IMR-90 (cell line): ENCODE measurements at regions not wholly inside any gene's neighbourhood (a gene's known extent, or its start where the extent isn't known, plus 50 kb on each side); places are given as distances from the start of the nearest gene placed in this dataset.

Source experiments
- ATAC-seq: fragments of 200-7000 bp; cut with Tn5 transposase; 2 replicates; pipeline ENCODE4 v1.9.1; 2020; ENCODE audit warnings: low read depth, mild to moderate bottlenecking, moderate library complexity
- BruUV-seq: library from RNA; stranded (reverse); fragments of 400-500 nt; replicated peaks from 2 replicates; lab custom pipeline; 2021; lab: Mats Ljungman, UMichigan
- CTCF ChIA-PET: fragments of 300-600 bp; formaldehyde crosslinking; extraction: SDS; loops from one replicate; lab custom pipeline; 2021; ENCODE audit warnings: antibody characterized with exemption; lab: Yijun Ruan, JAX
- POLR2A ChIA-PET: fragments of 300-600 bp; sonication (Branson Sonifier 250); formaldehyde crosslinking; loops from one replicate; lab custom pipeline; 2022; ENCODE audit warnings: antibody characterized with exemption; ENCODE audit not compliant: unreplicated experiment; lab: Charles Lee
- DNase-seq: peaks from one replicate; pipeline ENCODE4 v3.0.0; 2013
- H2AFZ ChIP-seq: replicated peaks from 2 replicates; pipeline ENCODE3; 2013; ENCODE audit warnings: low read length, mild to moderate bottlenecking; ENCODE audit not compliant: poor library complexity
- H2AK5ac ChIP-seq: 2 replicates; pipeline ENCODE4 v1.6.1; 2013; ENCODE audit warnings: low read depth, low read length, inconsistent platforms
- H2AK9ac ChIP-seq: replicated peaks from 2 replicates; pipeline ENCODE3; 2013; ENCODE audit warnings: mild to moderate bottlenecking, low read depth, low read length, moderate library complexity; ENCODE audit not compliant: poor library complexity
- H2BK120ac ChIP-seq: 2 replicates; pipeline ENCODE4 v1.6.1; 2013; ENCODE audit warnings: low read depth, low read length, inconsistent platforms
- H2BK15ac ChIP-seq: 3 replicates; pipeline ENCODE4 v1.6.1; 2013; ENCODE audit warnings: low read depth, low read length, inconsistent platforms
- H2BK20ac ChIP-seq: 2 replicates; pipeline ENCODE4 v1.6.1; 2013; ENCODE audit warnings: low read depth, mild to moderate bottlenecking, inconsistent platforms, low read length, moderate library complexity
- H2BK5ac ChIP-seq: 2 replicates; pipeline ENCODE4 v1.6.1; 2013; ENCODE audit warnings: mild to moderate bottlenecking, low read depth, low read length, inconsistent platforms; ENCODE audit not compliant: poor library complexity, severe bottlenecking
- H3K14ac ChIP-seq: replicated peaks from 2 replicates; pipeline ENCODE4 v1.6.1; 2013; ENCODE audit warnings: low read depth, low read length, inconsistent platforms
- H3K18ac ChIP-seq: 2 replicates; pipeline ENCODE4 v1.6.1; 2013; ENCODE audit warnings: low read depth, low read length, control low read depth
- H3K23ac ChIP-seq: 2 replicates; pipeline ENCODE4 v1.6.1; 2013; ENCODE audit warnings: low read depth, low read length, inconsistent platforms
- H3K27ac ChIP-seq: 2 replicates; pipeline ENCODE4 v1.5.1; 2013; ENCODE audit warnings: mild to moderate bottlenecking, control low read depth, low read length; ENCODE audit not compliant: insufficient read depth
- H3K27me3 ChIP-seq: 2 replicates; pipeline ENCODE4 v1.6.1; 2013; ENCODE audit warnings: low read length; ENCODE audit not compliant: control insufficient read depth, insufficient read depth
- H3K36me3 ChIP-seq: 2 replicates; pipeline ENCODE4 v1.6.1; 2013; ENCODE audit warnings: low read length, mixed read lengths; ENCODE audit not compliant: control insufficient read depth, insufficient read depth
- H3K4ac ChIP-seq: 2 replicates; pipeline ENCODE4 v1.6.1; 2013; ENCODE audit warnings: low read depth, low read length, inconsistent platforms
- H3K4me1 ChIP-seq: 2 replicates; pipeline ENCODE4 v1.6.1; 2013; ENCODE audit warnings: low read length, mixed read lengths; ENCODE audit not compliant: control insufficient read depth, insufficient read depth
- H3K4me2 ChIP-seq: 2 replicates; pipeline ENCODE4 v1.6.1; 2013; ENCODE audit warnings: low read depth, mild to moderate bottlenecking, control low read depth, low read length, moderate library complexity
- H3K4me3 ChIP-seq: 2 replicates; pipeline ENCODE4 v1.5.1; 2013; ENCODE audit warnings: low read depth, mild to moderate bottlenecking, control low read depth, low read length, moderate library complexity; ENCODE audit not compliant: insufficient read depth
- H3K56ac ChIP-seq: 2 replicates; pipeline ENCODE4 v1.6.1; 2013; ENCODE audit warnings: low read length, inconsistent platforms; ENCODE audit not compliant: insufficient read depth; ENCODE audit errors: extremely low read depth
- H3K79me1 ChIP-seq, 2 experiments: 2 replicates each; pipeline ENCODE4 v1.6.1; 2013; ENCODE audit warnings: low read length in 2 of 2, inconsistent platforms in 1 of 2, low read depth in 1 of 2
- H3K9ac ChIP-seq: 2 replicates; pipeline ENCODE4 v1.6.1; 2013; ENCODE audit warnings: low read depth, low read length, control low read depth
- H3K9me1 ChIP-seq: 2 replicates; pipeline ENCODE4 v1.6.1; 2013; ENCODE audit warnings: low read length, inconsistent platforms; ENCODE audit not compliant: insufficient read depth
- H3K9me3 ChIP-seq: 2 replicates; pipeline ENCODE4 v1.6.1; 2013; ENCODE audit warnings: low read length; ENCODE audit not compliant: control insufficient read depth, insufficient read depth
- H4K20me1 ChIP-seq: 2 replicates; pipeline ENCODE4 v1.6.1; 2013; ENCODE audit warnings: low read length, inconsistent platforms; ENCODE audit not compliant: insufficient read depth
- H4K5ac ChIP-seq: 2 replicates; pipeline ENCODE4 v1.6.1; 2013; ENCODE audit warnings: mild to moderate bottlenecking, low read depth, low read length, control low read depth
- H4K8ac ChIP-seq, 2 experiments: 2 replicates each; pipeline ENCODE4 v1.6.1; 2013; ENCODE audit warnings: low read depth in 2 of 2, low read length in 2 of 2, control low read depth in 1 of 2, inconsistent platforms in 1 of 2
- H4K91ac ChIP-seq: 2 replicates; pipeline ENCODE4 v1.6.1; 2013; ENCODE audit warnings: low read depth, low read length, inconsistent platforms; ENCODE audit not compliant: insufficient read depth
- BHLHE40 ChIP-seq: fragments of 150-350 bp; IDR thresholded peaks from 2 replicates; pipeline ENCODE4 v1.6.1; 2016; ENCODE audit warnings: mild to moderate bottlenecking, low read depth, low read length
- CEBPB ChIP-seq: IDR thresholded peaks from 2 replicates; pipeline ENCODE4 v1.6.1; 2012; ENCODE audit warnings: low read depth, low read length, improper control_type of control experiment
- CHD1 ChIP-seq: IDR thresholded peaks from 2 replicates; pipeline ENCODE4 v1.6.1; 2012; ENCODE audit warnings: low read depth, low read length, improper control_type of control experiment
- FOS ChIP-seq: fragments of 150-350 bp; IDR thresholded peaks from 2 replicates; pipeline ENCODE4 v1.6.1; 2016; ENCODE audit warnings: low read depth, low read length
- MAFK ChIP-seq: IDR thresholded peaks from 2 replicates; pipeline ENCODE4 v1.6.1; 2012; ENCODE audit warnings: low read depth, low read length, improper control_type of control experiment
- MAZ ChIP-seq: IDR thresholded peaks from 2 replicates; pipeline ENCODE4 v1.6.1; 2012; ENCODE audit warnings: low read depth, mild to moderate bottlenecking, low read length, improper control_type of control experiment, moderate library complexity, borderline replicate concordance
- MXI1 ChIP-seq: IDR thresholded peaks from 2 replicates; pipeline ENCODE4 v1.6.1; 2012; ENCODE audit warnings: low read depth, mild to moderate bottlenecking, low read length, moderate library complexity, borderline replicate concordance
- NFE2L2 ChIP-seq: fragments of 150-350 bp; IDR thresholded peaks from 2 replicates; pipeline ENCODE4 v1.6.1; 2016; ENCODE audit warnings: low read depth, mild to moderate bottlenecking, low read length
- POLR2A ChIP-seq: IDR thresholded peaks from 2 replicates; pipeline ENCODE4 v1.6.1; 2012; ENCODE audit warnings: mild to moderate bottlenecking, low read depth, low read length
- RAD21 ChIP-seq: IDR thresholded peaks from 2 replicates; pipeline ENCODE4 v1.6.1; 2012; ENCODE audit warnings: low read length, improper control_type of control experiment
- RCOR1 ChIP-seq: IDR thresholded peaks from 2 replicates; pipeline ENCODE4 v1.6.1; 2012; ENCODE audit warnings: mild to moderate bottlenecking, low read length, improper control_type of control experiment; ENCODE audit not compliant: insufficient replicate concordance
- RFX5 ChIP-seq: IDR thresholded peaks from 2 replicates; pipeline ENCODE4 v1.8.0; 2012; ENCODE audit warnings: low read depth, mild to moderate bottlenecking, low read length, moderate library complexity
- SMC3 ChIP-seq: fragments of 150-350 bp; IDR thresholded peaks from 2 replicates; pipeline ENCODE4 v1.6.1; 2016; ENCODE audit warnings: low read depth, mild to moderate bottlenecking, antibody characterized with exemption, low read length, moderate library complexity
- WGBS, 2 experiments: methylation state at CpG; one replicate each; pipeline versions ENCODE4 v1.1.5 to v1.1.7; 2013; ENCODE audit warnings: missing lambda C conversion rate in 2 of 2; ENCODE audit not compliant: insufficient read length in 1 of 2; ENCODE audit errors: extremely low coverage in 2 of 2; 5-methylcytosine and 5-hydroxymethylcytosine counted together
- dilution Hi-C: fragments of 300-500 bp; cut with HindIII; formaldehyde crosslinking; loops from one replicate; pipeline ENCODE4 v1.14.3; 2018; ENCODE audit warnings: low sequenced_read_pairs; ENCODE audit not compliant: unreplicated experiment
- in situ Hi-C: fragments of 300-500 bp; cut with MboI; formaldehyde crosslinking; loops from 3 replicates; pipeline ENCODE4 v1.14.3; 2019; ENCODE audit warnings: low sequenced_read_pairs, inconsistent platforms, mixed read lengths
- intact Hi-C: fragments of 100-400 bp; cut with micrococcal nuclease; formaldehyde crosslinking; loops from 2 replicates; pipeline ENCODE4 v1.10.0; 2022
- TF ChIP-seq, protein P1 (sequence below): fragments of 150-350 bp; IDR thresholded peaks from 2 replicates; pipeline ENCODE4 v1.6.1; 2017; ENCODE audit warnings: mild to moderate bottlenecking, antibody characterized with exemption, low read length, low read depth
- TF ChIP-seq, protein P2 (sequence below): fragments of 150-350 bp; IDR thresholded peaks from 2 replicates; pipeline ENCODE4 v1.6.1; 2016; ENCODE audit warnings: low read depth, mild to moderate bottlenecking, low read length, moderate library complexity, borderline replicate concordance
- TF ChIP-seq, protein P3 (sequence below): conservative IDR thresholded peaks from 2 replicates; pipeline ENCODE4 v1.5.1; 2012; ENCODE audit warnings: mild to moderate bottlenecking, low read depth, low read length, improper control_type of control experiment

DNA sequence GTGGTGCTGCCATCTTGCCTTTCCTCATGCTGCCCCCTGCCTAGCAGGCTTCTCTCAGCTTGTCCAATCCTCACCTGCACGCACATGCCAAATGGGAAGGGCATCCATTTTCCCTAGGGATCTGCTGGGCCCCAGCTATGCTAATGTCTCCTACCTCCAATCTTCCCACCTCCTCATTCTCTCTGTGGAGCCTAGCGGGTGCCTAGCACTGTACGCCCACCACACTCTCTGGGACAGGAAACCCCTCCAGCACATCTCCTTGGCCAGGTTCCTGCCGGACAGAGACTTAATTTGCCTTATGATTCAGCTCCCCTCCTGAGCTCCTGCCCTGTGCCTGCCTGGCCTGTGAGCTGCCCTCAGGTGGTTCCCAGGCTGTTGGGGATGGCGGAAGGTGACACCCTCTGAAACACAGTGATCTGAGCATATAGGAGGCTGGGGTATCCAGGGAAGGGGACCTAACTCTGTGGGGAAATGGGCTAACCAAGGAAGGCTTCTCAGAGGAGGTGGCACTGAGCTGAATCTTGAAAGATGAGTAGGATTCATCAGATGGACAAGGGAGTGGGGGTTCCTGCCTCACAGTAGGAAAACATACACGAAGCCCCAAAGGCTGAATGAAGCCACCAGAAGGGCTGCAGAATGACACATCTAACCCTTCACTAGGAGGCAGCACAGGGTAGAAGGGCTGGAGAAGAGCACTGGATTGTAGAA lies 79.2 kb upstream of the WNT11 start:
- Histone ChIP-seq H3K18ac (no peak overlapping the region), H3K4me3 (no peak overlapping the region), H3K9me3 (no peaks in the 10 kb centered on the region), H2AK9ac (no peak overlapping the region), H2BK5ac (no peak overlapping the region), H4K91ac (no peak overlapping the region), H2BK120ac (no peak overlapping the region), H3K36me3 (no peaks in the 10 kb centered on the region), H4K8ac (no peak overlapping the region), H3K9ac (no peak overlapping the region), H3K79me1 (no peaks in the 10 kb centered on the region), H3K9me1 (no peaks in the 10 kb centered on the region), H4K20me1 (no peaks in the 10 kb centered on the region), H3K4me2 (no peak overlapping the region), H2BK15ac (no peak overlapping the region), H3K23ac (no peak overlapping the region), H3K14ac (no peak overlapping the region), H3K56ac (no peak overlapping the region), H3K4me1 (no peaks in the 10 kb centered on the region), H4K5ac (no peak overlapping the region), H3K4ac (no peak overlapping the region), H2AK5ac (no peak overlapping the region), H2AFZ (no peak overlapping the region), H2BK20ac (no peak overlapping the region), H3K27me3 (peaks cover 71% of the 10 kb centered on the region), H3K27ac (no peak overlapping the region)
- in situ Hi-C loops, result no loop called here
- dilution Hi-C loops, result no loop called here
- no TSS peak for BruUV-seq
- ChIA-PET CTCF (no interaction called here), POLR2A (no interaction called here)
- DNase-seq (no peak), ATAC-seq (no peak)
- intact Hi-C loops, result no loop called here
- TF ChIP-seq CEBPB, result no peak
- TF ChIP-seq FOS, result no peak
- TF ChIP-seq MAZ, result no peak
- TF ChIP-seq, protein P1, sequence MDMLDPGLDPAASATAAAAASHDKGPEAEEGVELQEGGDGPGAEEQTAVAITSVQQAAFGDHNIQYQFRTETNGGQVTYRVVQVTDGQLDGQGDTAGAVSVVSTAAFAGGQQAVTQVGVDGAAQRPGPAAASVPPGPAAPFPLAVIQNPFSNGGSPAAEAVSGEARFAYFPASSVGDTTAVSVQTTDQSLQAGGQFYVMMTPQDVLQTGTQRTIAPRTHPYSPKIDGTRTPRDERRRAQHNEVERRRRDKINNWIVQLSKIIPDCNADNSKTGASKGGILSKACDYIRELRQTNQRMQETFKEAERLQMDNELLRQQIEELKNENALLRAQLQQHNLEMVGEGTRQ, result no peak
- TF ChIP-seq, protein P2, sequence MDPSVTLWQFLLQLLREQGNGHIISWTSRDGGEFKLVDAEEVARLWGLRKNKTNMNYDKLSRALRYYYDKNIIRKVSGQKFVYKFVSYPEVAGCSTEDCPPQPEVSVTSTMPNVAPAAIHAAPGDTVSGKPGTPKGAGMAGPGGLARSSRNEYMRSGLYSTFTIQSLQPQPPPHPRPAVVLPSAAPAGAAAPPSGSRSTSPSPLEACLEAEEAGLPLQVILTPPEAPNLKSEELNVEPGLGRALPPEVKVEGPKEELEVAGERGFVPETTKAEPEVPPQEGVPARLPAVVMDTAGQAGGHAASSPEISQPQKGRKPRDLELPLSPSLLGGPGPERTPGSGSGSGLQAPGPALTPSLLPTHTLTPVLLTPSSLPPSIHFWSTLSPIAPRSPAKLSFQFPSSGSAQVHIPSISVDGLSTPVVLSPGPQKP, result no peak
- TF ChIP-seq MXI1, result no peak
- TF ChIP-seq BHLHE40, result no peak
- TF ChIP-seq RAD21, result no peak
- TF ChIP-seq POLR2A, result no peak
- TF ChIP-seq, protein P3, sequence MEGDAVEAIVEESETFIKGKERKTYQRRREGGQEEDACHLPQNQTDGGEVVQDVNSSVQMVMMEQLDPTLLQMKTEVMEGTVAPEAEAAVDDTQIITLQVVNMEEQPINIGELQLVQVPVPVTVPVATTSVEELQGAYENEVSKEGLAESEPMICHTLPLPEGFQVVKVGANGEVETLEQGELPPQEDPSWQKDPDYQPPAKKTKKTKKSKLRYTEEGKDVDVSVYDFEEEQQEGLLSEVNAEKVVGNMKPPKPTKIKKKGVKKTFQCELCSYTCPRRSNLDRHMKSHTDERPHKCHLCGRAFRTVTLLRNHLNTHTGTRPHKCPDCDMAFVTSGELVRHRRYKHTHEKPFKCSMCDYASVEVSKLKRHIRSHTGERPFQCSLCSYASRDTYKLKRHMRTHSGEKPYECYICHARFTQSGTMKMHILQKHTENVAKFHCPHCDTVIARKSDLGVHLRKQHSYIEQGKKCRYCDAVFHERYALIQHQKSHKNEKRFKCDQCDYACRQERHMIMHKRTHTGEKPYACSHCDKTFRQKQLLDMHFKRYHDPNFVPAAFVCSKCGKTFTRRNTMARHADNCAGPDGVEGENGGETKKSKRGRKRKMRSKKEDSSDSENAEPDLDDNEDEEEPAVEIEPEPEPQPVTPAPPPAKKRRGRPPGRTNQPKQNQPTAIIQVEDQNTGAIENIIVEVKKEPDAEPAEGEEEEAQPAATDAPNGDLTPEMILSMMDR, result no peak
- no peak for TF ChIP-seq RFX5
- TF ChIP-seq RCOR1, result no peak
- TF ChIP-seq NFE2L2, result no peak
- TF ChIP-seq MAFK, result no peak
- TF ChIP-seq SMC3, result no peak
- TF ChIP-seq CHD1, result no peak
- WGBS, 2 experiments, result 83% methylated on average over 1 of the region's 6 CpGs; no CpG with 5 or more reads in 1 of the 2 experiments
